CD4-positive, alpha-beta T cell treated with Interferon alpha-2 for 1 hour (primary cell): ENCODE measurements at regions not wholly inside any gene's neighbourhood (a gene's known extent, or its start where the extent isn't known, plus 50 kb on each side); places are given as distances from the start of the nearest gene placed in this dataset.
"Not testable (repeated sequence)": the region's sequence is repeated elsewhere in the genome, so short reads cannot be mapped to it uniquely, and the experiment has no call there.

Source experiments
- DNase-seq, 2 donors: peaks; one replicate each; pipeline ENCODE4 v3.0.0-alpha.2; 2020 to 2022

- no peak for DNase-seq
These were observed 97.1 kb upstream of the ANK2 start for GRCh38 chr4:112952313-112952700.

GRCh38 chr4:112953262-112953661 lies 96.2 kb upstream of the ANK2 start:
- no peak for DNase-seq

- no peak for DNase-seq
These were observed 95.2 kb upstream of the ANK2 start for GRCh38 chr4:112954286-112954685.

GRCh38 chr4:112956484-112956896 lies 93.0 kb upstream of the ANK2 start:
- no peak for DNase-seq

GRCh38 chr4:112957764-112958163 lies 91.7 kb upstream of the ANK2 start:
- not testable (repeated sequence) for DNase-seq

GRCh38 chr4:112966701-112967488 lies 82.6 kb upstream of the ANK2 start:
- DNase-seq = no peak

GRCh38 chr4:112968451-112969159 lies 80.8 kb upstream of the ANK2 start:
- DNase-seq = no peak

- DNase-seq = no peak
These were observed 78.5 kb upstream of the ANK2 start for GRCh38 chr4:112970903-112971302.

GRCh38 chr4:112973750-112974251 lies 75.7 kb upstream of the ANK2 start:
- DNase-seq = no peak

- no peak for DNase-seq
These were observed 73.7 kb upstream of the ANK2 start for GRCh38 chr4:112975567-112976355.

GRCh38 chr4:112978691-112979472 lies 70.6 kb upstream of the ANK2 start:
- DNase-seq = no peak

GRCh38 chr4:112979881-112980421 lies 69.5 kb upstream of the ANK2 start:
- no peak for DNase-seq

- no peak for DNase-seq
These were observed 66.8 kb upstream of the ANK2 start for GRCh38 chr4:112982680-112983079.

- no peak for DNase-seq
These were observed 54.6 kb upstream of the ANK2 start for GRCh38 chr4:112994732-112995464.
